K562 (cell line): ENCODE measurements at regions not wholly inside any gene's neighbourhood (a gene's known extent, or its start where the extent isn't known, plus 50 kb on each side); places are given as distances from the start of the nearest gene placed in this dataset.

ENCODE experiments used
- ATAC-seq: fragments of 200-7000 bp; cut with Tn5 transposase; 3 replicates; pipeline ENCODE4 v1.9.1; 2020; ENCODE audit warnings: moderate library complexity
- BruUV-seq: library from RNA; stranded (reverse); fragments of 400-500 nt; replicated peaks from 2 replicates; lab custom pipeline; 2021; lab: Mats Ljungman, UMichigan
- CTCF ChIA-PET: fragments of 300-600 bp; formaldehyde crosslinking; extraction: SDS; loops from one replicate; lab custom pipeline; 2021; ENCODE audit warnings: low intra/inter-chr PET ratio; lab: Yijun Ruan, JAX
- POLR2A ChIA-PET: fragments of 300-600, 350-650 bp; sonication (Branson Sonifier 250); formaldehyde crosslinking; extraction: SDS; loops from one replicate; lab custom pipeline; 2021; ENCODE audit warnings: antibody characterized with exemption, inconsistent platforms; lab: Yijun Ruan, JAX
- DNase-seq, 4 experiments: peaks; one replicate each; pipeline versions ENCODE4 v3.0.0 to v3.0.0-alpha.2; 2011 to 2018; ENCODE audit warnings: low spot score in 3 of 4, mixed read lengths in 3 of 4; ENCODE audit errors: extremely low read depth in 1 of 4
- FAIRE-seq: peaks from 2 replicates; lab custom pipeline; 2011; peaks lifted over from hg19 to GRCh38; lab: Jason Lieb, UNC
- H2AFZ ChIP-seq: 2 replicates; pipeline ENCODE4 v1.6.0; 2011; ENCODE audit warnings: low read depth, low read length, control low read depth, inconsistent platforms
- H3K27ac ChIP-seq: fragments of 200-600 bp; 3 replicates; pipeline ENCODE4 v1.8.0; 2011; ENCODE audit warnings: low read depth, mild to moderate bottlenecking, control low read depth, inconsistent platforms, low read length, moderate library complexity, mixed read lengths; ENCODE audit errors: extremely low read depth
- H3K27me3 ChIP-seq, 2 experiments: fragments of 300-600 bp in 1 of 2; 2 replicates in 1 of 2; 3 replicates in 1 of 2; pipeline versions ENCODE4 v1.6.0 to v1.8.0; 2011; ENCODE audit warnings: inconsistent platforms in 2 of 2, low read length in 2 of 2, mild to moderate bottlenecking in 1 of 2, mixed read lengths in 1 of 2, moderate library complexity in 1 of 2; ENCODE audit not compliant: control insufficient read depth in 2 of 2, insufficient read depth in 2 of 2
- H3K36me3 ChIP-seq: fragments of 300-600 bp; 3 replicates; pipeline ENCODE4 v1.8.0; 2011; ENCODE audit warnings: mild to moderate bottlenecking, low read length, inconsistent platforms; ENCODE audit not compliant: control insufficient read depth, insufficient read depth
- H3K4me1 ChIP-seq, 2 experiments: fragments of 200-600 bp in 1 of 2; replicated peaks in 1 of 2; 2 replicates in 1 of 2; 3 replicates in 1 of 2; pipeline versions ENCODE4 v1.5.1 to v1.8.0; 2011; ENCODE audit warnings: inconsistent platforms in 2 of 2, low read length in 2 of 2, mild to moderate bottlenecking in 1 of 2, mixed read lengths in 1 of 2, moderate library complexity in 1 of 2; ENCODE audit not compliant: control insufficient read depth in 2 of 2, insufficient read depth in 2 of 2
- H3K4me2 ChIP-seq: 2 replicates; pipeline ENCODE4 v1.6.1; 2011; ENCODE audit warnings: low read length, control low read depth, inconsistent platforms, mixed read lengths; ENCODE audit not compliant: insufficient read depth
- H3K4me3 ChIP-seq: fragments of 200-600 bp; sonication (generic), shearing (Covaris generic); 2 replicates; pipeline ENCODE4 v1.5.1; 2016; ENCODE audit warnings: control low read depth, inconsistent platforms
- H3K79me2 ChIP-seq: fragments of 200-600 bp; 3 replicates; pipeline ENCODE4 v1.8.0; 2011; ENCODE audit warnings: low read length, inconsistent platforms; ENCODE audit not compliant: control insufficient read depth, insufficient read depth
- H3K9ac ChIP-seq, 2 experiments: 2 replicates each; pipeline versions ENCODE4 v1.6.0 to v1.6.1; 2011; ENCODE audit warnings: low read depth in 2 of 2, low read length in 2 of 2, control low read depth in 1 of 2, inconsistent platforms in 1 of 2, mild to moderate bottlenecking in 1 of 2, mixed read lengths in 1 of 2; ENCODE audit not compliant: insufficient read depth in 1 of 2
- H3K9me1 ChIP-seq: one replicate; pipeline ENCODE4 v1.6.0; 2011; ENCODE audit warnings: inconsistent platforms, mild to moderate bottlenecking, low read length, moderate library complexity; ENCODE audit not compliant: control insufficient read depth, insufficient read depth
- H3K9me3 ChIP-seq: replicated peaks from 2 replicates; pipeline ENCODE4 v1.5.1; 2011; ENCODE audit warnings: low read depth, low read length, inconsistent platforms; ENCODE audit not compliant: control insufficient read depth, insufficient read depth
- H4K20me1 ChIP-seq: replicated peaks from 2 replicates; pipeline ENCODE4 v1.6.1; 2011; ENCODE audit warnings: low read length, inconsistent platforms, mixed read lengths; ENCODE audit not compliant: control insufficient read depth, insufficient read depth
- ASH1L ChIP-seq: fragments of 450-650 bp; IDR thresholded peaks from 2 replicates; pipeline ENCODE4 v1.6.1; 2018; ENCODE audit warnings: borderline replicate concordance, mild to moderate bottlenecking, low read depth; ENCODE audit not compliant: partially characterized antibody
- ATF4 ChIP-seq: fragments of 450-650 bp; formaldehyde crosslinking; IDR thresholded peaks from 2 replicates; pipeline ENCODE4 v1.4.0; 2022; ENCODE audit warnings: mild to moderate bottlenecking, moderate library complexity
- CLOCK ChIP-seq: fragments of 250-450 bp; sonication (Bioruptor Pico); IDR thresholded peaks from 2 replicates; pipeline ENCODE4 v1.4.0; 2020; ENCODE audit warnings: mild to moderate bottlenecking, moderate library complexity, borderline replicate concordance
- DLX4 ChIP-seq: fragments of 250-450 bp; sonication (Bioruptor Pico); IDR thresholded peaks from 2 replicates; pipeline ENCODE4 v1.6.1; 2021; ENCODE audit warnings: mild to moderate bottlenecking
- FOXO4 ChIP-seq: fragments of 450-650 bp; formaldehyde crosslinking; IDR thresholded peaks from 2 replicates; pipeline ENCODE4 v1.4.0; 2020; ENCODE audit warnings: mild to moderate bottlenecking, moderate library complexity
- HCFC1 ChIP-seq: IDR thresholded peaks from 2 replicates; pipeline ENCODE4 v1.6.1; 2012; ENCODE audit warnings: low read depth, low read length, improper control_type of control experiment
- HINFP ChIP-seq: fragments of 450-650 bp; conservative IDR thresholded peaks from 2 replicates; pipeline ENCODE4 v1.6.1; 2016; ENCODE audit warnings: missing genetic modification characterization, low read depth, mild to moderate bottlenecking, control low read depth, missing compliant biosample characterization
- NCOA4 ChIP-seq: fragments of 450-650 bp; IDR thresholded peaks from 2 replicates; pipeline ENCODE4 v1.6.1; 2018; ENCODE audit warnings: mild to moderate bottlenecking; ENCODE audit not compliant: partially characterized antibody
- TCF3 ChIP-seq: sonication (generic); formaldehyde crosslinking; IDR thresholded peaks from 2 replicates; pipeline ENCODE4 v1.4.0; 2020; ENCODE audit warnings: mild to moderate bottlenecking, missing genetic modification reagents
- YY1 ChIP-seq, 3 experiments: IDR thresholded peaks; 2 replicates each; pipeline ENCODE4 v1.6.1; 2011; ENCODE audit warnings: low read length in 2 of 3, mild to moderate bottlenecking in 2 of 3, moderate library complexity in 2 of 3, borderline replicate concordance in 1 of 3, control low read depth in 1 of 3, low read depth in 1 of 3; ENCODE audit not compliant: insufficient read depth in 3 of 3, insufficient replicate concordance in 2 of 3, control insufficient read depth in 1 of 3, insufficient read length in 1 of 3; ENCODE audit errors: extremely low read depth in 1 of 3
- ZBTB49 ChIP-seq: sonication (generic); formaldehyde crosslinking; IDR thresholded peaks from 2 replicates; pipeline ENCODE4 v1.8.0; 2022; ENCODE audit warnings: missing genetic modification reagents, mild to moderate bottlenecking, borderline replicate concordance
- ZNF140 ChIP-seq: fragments of 250-450 bp; sonication (Bioruptor Pico); IDR thresholded peaks from 2 replicates; pipeline ENCODE4 v1.8.0; 2021; ENCODE audit warnings: moderate library complexity, mild to moderate bottlenecking, inconsistent platforms
- WGBS: fragments of 100-300 bp; shearing (Covaris generic); methylation state at CpG from one replicate; pipeline ENCODE4 v1.1.6; 2016; ENCODE audit warnings: low coverage, mixed read lengths; ENCODE audit not compliant: insufficient coverage; ENCODE audit errors: missing lambda C conversion rate; 5-methylcytosine and 5-hydroxymethylcytosine counted together
- in situ Hi-C: fragments of 300-500 bp; cut with MboI; formaldehyde crosslinking; loops from 4 replicates; pipeline ENCODE4 v1.15.0; 2018; ENCODE audit warnings: inconsistent platforms, mixed read lengths
- intact Hi-C: fragments of 100-400 bp; cut with micrococcal nuclease; formaldehyde crosslinking; loops from 2 replicates; pipeline ENCODE4 v1.14.2; 2022

GRCh38 chr4:163762741-163763140, 268.3 kb downstream of the TMA16 start:
- Histone ChIP-seq H3K4me3 (no peak overlapping the region), H3K27ac (no peak overlapping the region), H3K4me1 (no peaks in the 10 kb centered on the region), H3K4me2 (no peak overlapping the region), H2AFZ (no peak overlapping the region), H3K27me3 (no peaks in the 10 kb centered on the region), H4K20me1 (no peaks in the 10 kb centered on the region), H3K36me3 (no peaks in the 10 kb centered on the region), H3K9me3 (no peaks in the 10 kb centered on the region), H3K9ac (no peak overlapping the region), H3K79me2 (no peaks in the 10 kb centered on the region), H3K9me1 (no peaks in the 10 kb centered on the region)
- intact Hi-C loops (no loop called here), in situ Hi-C loops (no loop called here)
- FAIRE-seq (no peak), ATAC-seq (no peak), DNase-seq (no peak)
- ChIA-PET CTCF (no interaction called here), POLR2A (no interaction called here)
- WGBS = 0% methylated on average over 1 of the region's 1 CpG
- BruUV-seq = no TSS peak
- TF ChIP-seq HINFP (tag) = no peak
- TF ChIP-seq ASH1L = no peak
- TF ChIP-seq TCF3 (CRISPR knock-in tag) = no peak
- TF ChIP-seq ZNF140 (CRISPR knock-in tag) = no peak
- no peak for TF ChIP-seq DLX4 (CRISPR knock-in tag)
- TF ChIP-seq ATF4 (CRISPR knock-in tag) = no peak
- TF ChIP-seq FOXO4 = no peak
- no peak for TF ChIP-seq ZBTB49 (CRISPR knock-in tag)
- no peak for TF ChIP-seq NCOA4
- no peak for TF ChIP-seq YY1 (IDR thresholded peaks at IDR 0.05; ENCODE audit: borderline replicate concordance in 1 of 3, control insufficient read depth in 1 of 3, extremely low read depth in 1 of 3, insufficient read depth in 3 of 3, insufficient read length in 1 of 3, insufficient replicate concordance in 2 of 3, low read depth in 1 of 3, low read length in 2 of 3)
- TF ChIP-seq CLOCK (CRISPR knock-in tag) = no peak
- no peak for TF ChIP-seq HCFC1
